K562 (cell line): ENCODE measurements at regions not wholly inside any gene's neighbourhood (a gene's known extent, or its start where the extent isn't known, plus 50 kb on each side); places are given as distances from the start of the nearest gene placed in this dataset.

Experiments used
- ARID3B ChIP-seq: fragments of 250-450 bp; sonication (Bioruptor Pico); IDR thresholded peaks from 2 replicates; pipeline ENCODE4 v1.4.0; 2020; ENCODE audit warnings: borderline replicate concordance
- ELF1 ChIP-seq: fragments of 200-800 bp; sonication (Bioruptor generic); IDR thresholded peaks from 2 replicates; pipeline ENCODE4 v1.6.1; 2016; ENCODE audit warnings: missing genetic modification characterization, missing compliant biosample characterization
- NCOR1 ChIP-seq: fragments of 450-650 bp; IDR thresholded peaks from 2 replicates; pipeline ENCODE4 v1.6.1; 2016; ENCODE audit warnings: mild to moderate bottlenecking, moderate library complexity
- OTX1 ChIP-seq: fragments of 450-650 bp; formaldehyde crosslinking; IDR thresholded peaks from 2 replicates; pipeline ENCODE4 v1.4.0; 2022; ENCODE audit warnings: mild to moderate bottlenecking
- PHB ChIP-seq: fragments of 250-450 bp; sonication (Bioruptor Pico); IDR thresholded peaks from 2 replicates; pipeline ENCODE4 v1.5.0; 2021
- PPARD ChIP-seq: fragments of 250-450 bp; sonication (Bioruptor Pico); IDR thresholded peaks from 2 replicates; pipeline ENCODE4 v1.8.0; 2022; ENCODE audit warnings: inconsistent platforms, mild to moderate bottlenecking, moderate library complexity
- PRDM10 ChIP-seq: fragments of 450-650 bp; IDR thresholded peaks from 2 replicates; pipeline ENCODE4 v1.6.1; 2018; ENCODE audit not compliant: partially characterized antibody
- RBFOX2 ChIP-seq: fragments of 200-400 bp; formaldehyde crosslinking; IDR thresholded peaks from 2 replicates; pipeline ENCODE4 v1.6.1; 2017; ENCODE audit warnings: low read depth, mild to moderate bottlenecking, low read length, moderate library complexity
- ZBTB2 ChIP-seq: fragments of 450-650 bp; IDR thresholded peaks from 2 replicates; pipeline ENCODE4 v1.6.1; 2016; ENCODE audit warnings: antibody characterized with exemption
- ZBTB34 ChIP-seq: fragments of 250-450 bp; sonication (Bioruptor Pico); IDR thresholded peaks from 2 replicates; pipeline ENCODE4 v1.8.0; 2021; ENCODE audit warnings: mild to moderate bottlenecking, moderate library complexity
- ZNF277 ChIP-seq: fragments of 250-450 bp; sonication (Bioruptor Pico); IDR thresholded peaks from 2 replicates; pipeline ENCODE4 v1.8.0; 2022; ENCODE audit warnings: inconsistent platforms, mild to moderate bottlenecking, moderate library complexity, borderline replicate concordance
- ZNF707 ChIP-seq: fragments of 250-450 bp; sonication (Bioruptor Pico); conservative IDR thresholded peaks from 2 replicates; pipeline ENCODE4 v1.8.0; 2022; ENCODE audit warnings: inconsistent platforms, mild to moderate bottlenecking, moderate library complexity

- TF ChIP-seq PPARD (CRISPR knock-in tag) (no peak), NCOR1 (no peak), ZBTB2 (no peak), ZBTB34 (CRISPR knock-in tag) (no peak), PHB (CRISPR knock-in tag) (no peak), ARID3B (CRISPR knock-in tag) (no peak), ELF1 (no peak), OTX1 (CRISPR knock-in tag) (no peak), PRDM10 (no peak), ZNF707 (CRISPR knock-in tag) (no peak), RBFOX2 (no peak), ZNF277 (CRISPR knock-in tag) (no peak)
Observed at GRCh38 chr1:2935751-2936390, 85.4 kb upstream of the ACTRT2 start (continued).
